SU-DHL-6 (cell line): ENCODE measurements at regions not wholly inside any gene's neighbourhood (a gene's known extent, or its start where the extent isn't known, plus 50 kb on each side); places are given as distances from the start of the nearest gene placed in this dataset.

ENCODE experiments used
- H2AFZ ChIP-seq: fragments of 200-600 bp; sonication (generic); 2 replicates; pipeline ENCODE4 v1.6.1; 2014; ENCODE audit warnings: low read depth, mild to moderate bottlenecking, moderate library complexity, mixed read lengths, antibody characterized with exemption, low read length; ENCODE audit not compliant: severe bottlenecking
- H3F3A ChIP-seq: fragments of 200-600 bp; shearing (Covaris generic); 2 replicates; pipeline ENCODE4 v1.6.0; 2016; ENCODE audit warnings: antibody characterized with exemption, mild to moderate bottlenecking; ENCODE audit not compliant: insufficient read depth
- H3K27ac ChIP-seq: fragments of 200-600 bp; sonication (generic); 2 replicates; pipeline ENCODE4 v1.5.1; 2016; ENCODE audit warnings: low read depth, mild to moderate bottlenecking, low read length, moderate library complexity, mixed read lengths
- H3K27me3 ChIP-seq: fragments of 200-600 bp; sonication (generic), shearing (Covaris generic); 2 replicates; pipeline ENCODE4 v1.6.0; 2014; ENCODE audit warnings: mild to moderate bottlenecking, low read length
- H3K36me3 ChIP-seq: fragments of 200-600 bp; sonication (generic); 2 replicates; pipeline ENCODE4 v1.6.1; 2014; ENCODE audit warnings: mild to moderate bottlenecking, low read length, mixed read lengths
- H3K4me2 ChIP-seq: fragments of 300-600, 200-600 bp; shearing (Covaris generic), sonication (generic); 2 replicates; pipeline ENCODE4 v1.6.0; 2014; ENCODE audit warnings: low read length, low read depth, mild to moderate bottlenecking; ENCODE audit not compliant: poor library complexity, severe bottlenecking
- H3K4me3 ChIP-seq: fragments of 200-600 bp; sonication (generic); 2 replicates; pipeline ENCODE4 v1.5.1; 2014; ENCODE audit warnings: antibody characterized with exemption, low read length, mild to moderate bottlenecking, mixed read lengths; ENCODE audit not compliant: insufficient read depth, poor library complexity, severe bottlenecking
- H3K79me2 ChIP-seq: fragments of 200-600 bp; sonication (generic); 2 replicates; pipeline ENCODE4 v1.6.1; 2014; ENCODE audit warnings: mild to moderate bottlenecking, low read length, moderate library complexity; ENCODE audit not compliant: insufficient read depth
- H3K9ac ChIP-seq: fragments of 200-600 bp; sonication (generic); 2 replicates; pipeline ENCODE4 v1.7.0; 2014; ENCODE audit warnings: mild to moderate bottlenecking, low read length
- H3K9me2 ChIP-seq: fragments of 200-600 bp; sonication (generic); replicated peaks from 2 replicates; pipeline ENCODE4 v1.6.1; 2014; ENCODE audit warnings: low read length; ENCODE audit not compliant: insufficient read depth
- H3K9me3 ChIP-seq: fragments of 200-600 bp; sonication (generic); 2 replicates; pipeline ENCODE4 v1.6.1; 2014; ENCODE audit warnings: low read length, mixed read lengths; ENCODE audit not compliant: insufficient read depth
- H4K20me1 ChIP-seq: fragments of 200-600 bp; sonication (generic); 2 replicates; pipeline ENCODE4 v1.6.1; 2014; ENCODE audit warnings: low read depth, mild to moderate bottlenecking, antibody characterized with exemption, low read length, moderate library complexity, mixed read lengths
- EZH2phosphoT487 ChIP-seq: fragments of 200-600 bp; sonication (generic), shearing (Covaris generic); conservative IDR thresholded peaks from 2 replicates; pipeline ENCODE4 v1.6.1; 2018; ENCODE audit warnings: mild to moderate bottlenecking, antibody characterized with exemption, low read length, moderate library complexity, mixed read lengths
- TF ChIP-seq, protein P1 (sequence below): fragments of 200-600 bp; sonication (generic); IDR thresholded peaks from one replicate; pipeline ENCODE4 v1.5.1; 2017; ENCODE audit warnings: antibody characterized with exemption, mild to moderate bottlenecking, low read length, moderate library complexity; ENCODE audit not compliant: insufficient read depth, poor library complexity, severe bottlenecking

DNA sequence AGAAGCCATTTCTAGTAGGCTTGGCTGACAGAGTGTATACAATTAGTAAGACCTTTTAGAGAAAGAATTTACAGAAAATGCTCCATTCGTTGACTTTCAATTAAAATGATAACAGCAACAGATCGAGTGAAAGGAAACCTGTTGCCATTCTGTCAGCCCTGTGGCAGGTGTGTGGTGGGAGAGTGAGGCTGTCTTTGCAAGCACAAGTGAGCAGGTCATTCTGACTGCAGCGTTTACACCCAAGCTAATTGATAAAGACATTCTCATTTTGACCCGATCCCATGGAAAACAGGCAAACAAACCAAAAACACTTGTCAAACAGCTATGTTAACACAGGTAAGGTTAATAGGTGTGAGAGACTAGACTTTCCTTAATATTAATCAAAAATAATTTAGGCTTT lies 257.3 kb downstream of the PTBP2 start:
- H3K9me3 ChIP-seq, result no peaks in the 10 kb centered on the region
- no peaks in the 10 kb centered on the region for H3K27me3 ChIP-seq
- no peak overlapping the region for H2AFZ ChIP-seq
- H3K4me2 ChIP-seq, result no peak overlapping the region
- no peaks in the 10 kb centered on the region for H3K79me2 ChIP-seq
- no peak overlapping the region for H3K27ac ChIP-seq
- no peaks in the 10 kb centered on the region for H3K9me2 ChIP-seq
- no peak overlapping the region for H3K9ac ChIP-seq
- H3F3A ChIP-seq, result no peaks in the 10 kb centered on the region
- no peaks in the 10 kb centered on the region for H3K36me3 ChIP-seq
- no peaks in the 10 kb centered on the region for H4K20me1 ChIP-seq
- no peak overlapping the region for H3K4me3 ChIP-seq
- no peak for TF ChIP-seq EZH2phosphoT487
- TF ChIP-seq, protein P1, sequence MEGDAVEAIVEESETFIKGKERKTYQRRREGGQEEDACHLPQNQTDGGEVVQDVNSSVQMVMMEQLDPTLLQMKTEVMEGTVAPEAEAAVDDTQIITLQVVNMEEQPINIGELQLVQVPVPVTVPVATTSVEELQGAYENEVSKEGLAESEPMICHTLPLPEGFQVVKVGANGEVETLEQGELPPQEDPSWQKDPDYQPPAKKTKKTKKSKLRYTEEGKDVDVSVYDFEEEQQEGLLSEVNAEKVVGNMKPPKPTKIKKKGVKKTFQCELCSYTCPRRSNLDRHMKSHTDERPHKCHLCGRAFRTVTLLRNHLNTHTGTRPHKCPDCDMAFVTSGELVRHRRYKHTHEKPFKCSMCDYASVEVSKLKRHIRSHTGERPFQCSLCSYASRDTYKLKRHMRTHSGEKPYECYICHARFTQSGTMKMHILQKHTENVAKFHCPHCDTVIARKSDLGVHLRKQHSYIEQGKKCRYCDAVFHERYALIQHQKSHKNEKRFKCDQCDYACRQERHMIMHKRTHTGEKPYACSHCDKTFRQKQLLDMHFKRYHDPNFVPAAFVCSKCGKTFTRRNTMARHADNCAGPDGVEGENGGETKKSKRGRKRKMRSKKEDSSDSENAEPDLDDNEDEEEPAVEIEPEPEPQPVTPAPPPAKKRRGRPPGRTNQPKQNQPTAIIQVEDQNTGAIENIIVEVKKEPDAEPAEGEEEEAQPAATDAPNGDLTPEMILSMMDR, result no peak

DNA sequence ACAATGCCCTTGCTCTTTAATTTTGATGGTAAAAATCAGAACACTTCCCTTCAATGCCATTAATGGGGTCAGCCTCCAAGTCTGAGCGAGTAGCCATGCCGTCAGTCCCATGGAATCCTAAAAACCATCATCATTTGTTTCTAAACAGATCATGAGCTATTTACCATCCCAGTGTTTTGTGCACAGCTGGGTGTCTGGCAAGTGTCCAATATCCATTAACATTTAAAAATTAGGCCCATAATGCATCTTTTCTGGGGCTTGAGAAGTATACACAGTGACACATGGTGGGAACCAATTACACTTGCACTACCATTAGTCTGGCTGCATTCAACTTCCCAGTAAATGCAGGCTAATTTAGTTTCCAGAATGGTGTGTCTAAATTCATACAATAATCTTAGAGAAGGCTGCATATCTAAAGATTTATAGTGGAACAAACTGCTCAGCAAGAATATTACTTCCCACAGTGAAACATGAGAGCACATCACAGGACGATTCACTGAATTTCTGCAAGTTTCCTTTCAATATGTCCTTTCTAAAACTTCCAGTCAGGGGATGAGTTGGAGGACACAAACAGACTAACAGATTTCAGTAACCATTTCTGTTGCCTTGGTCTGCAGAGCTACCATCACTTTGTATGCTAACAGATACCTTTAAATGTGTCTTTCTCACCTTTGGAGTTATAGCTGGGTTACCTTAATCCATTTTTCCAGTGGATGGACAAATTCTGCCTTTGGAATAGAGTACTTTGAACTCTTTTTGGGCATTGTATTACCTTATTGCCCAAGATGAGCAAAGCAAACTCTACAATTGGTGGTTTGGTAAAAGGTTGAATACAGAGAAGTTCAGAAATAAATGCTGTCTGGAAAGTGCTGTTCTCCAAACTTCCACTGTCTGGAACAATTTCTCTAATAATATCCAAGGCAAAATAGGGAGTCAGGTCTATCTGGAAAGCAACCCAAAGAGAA lies 258.0 kb downstream of the PTBP2 start:
- Histone ChIP-seq H3K9ac (no peak overlapping the region), H3K4me2 (no peak overlapping the region), H3K9me3 (no peaks in the 10 kb centered on the region), H3K9me2 (no peaks in the 10 kb centered on the region), H3K27me3 (no peaks in the 10 kb centered on the region), H3K36me3 (no peaks in the 10 kb centered on the region), H3K27ac (no peak overlapping the region), H4K20me1 (no peaks in the 10 kb centered on the region), H3K4me3 (no peak overlapping the region), H3K79me2 (no peaks in the 10 kb centered on the region), H2AFZ (no peak overlapping the region), H3F3A (no peaks in the 10 kb centered on the region)
- TF ChIP-seq, protein P1, result no peak
- TF ChIP-seq EZH2phosphoT487, result no peak

DNA sequence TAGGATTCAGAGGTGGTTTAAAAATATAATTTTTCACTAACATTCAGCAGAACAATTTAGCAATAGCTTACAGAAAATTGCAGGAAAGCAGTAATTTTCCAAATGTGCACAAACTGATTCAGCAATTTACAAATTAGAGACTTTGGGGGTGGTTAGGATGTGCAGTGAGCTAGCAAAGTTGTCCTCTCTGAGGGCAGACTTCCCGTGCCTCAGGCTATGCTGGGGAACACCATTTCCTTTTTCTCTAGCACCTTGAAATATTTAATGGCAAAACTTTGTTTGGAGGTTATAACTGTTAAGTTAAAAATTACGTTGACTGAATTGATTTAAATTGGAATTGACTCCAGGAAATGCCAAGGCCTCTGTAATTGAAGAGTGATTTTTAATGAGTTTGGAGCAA lies 258.9 kb downstream of the PTBP2 start:
- no peak for TF ChIP-seq EZH2phosphoT487
- TF ChIP-seq, protein P1, result no peak
- H3K27me3 ChIP-seq, result no peaks in the 10 kb centered on the region
- H3K9me3 ChIP-seq, result no peaks in the 10 kb centered on the region
- H3K4me3 ChIP-seq, result no peak overlapping the region
- no peaks in the 10 kb centered on the region for H4K20me1 ChIP-seq
- no peak overlapping the region for H3K27ac ChIP-seq
- H3K9ac ChIP-seq, result no peak overlapping the region
- H3K36me3 ChIP-seq, result no peaks in the 10 kb centered on the region
- no peaks in the 10 kb centered on the region for H3K9me2 ChIP-seq
- H2AFZ ChIP-seq, result no peak overlapping the region
- no peaks in the 10 kb centered on the region for H3K79me2 ChIP-seq
- no peak overlapping the region for H3K4me2 ChIP-seq
- no peaks in the 10 kb centered on the region for H3F3A ChIP-seq
